Esophagus (tissue), 2 donors: ENCODE measurements at regions not wholly inside any gene's neighbourhood (a gene's known extent, or its start where the extent isn't known, plus 50 kb on each side); places are given as distances from the start of the nearest gene placed in this dataset.
"Not testable (repeated sequence)": the region's sequence is repeated elsewhere in the genome, so short reads cannot be mapped to it uniquely, and the experiment has no call there.

Source experiments
- H3K27ac ChIP-seq, 2 donors: one replicate each; pipeline ENCODE4 v1.5.1; 2013; ENCODE audit warnings: low read depth in 2 of 2, mild to moderate bottlenecking in 2 of 2, inconsistent platforms in 1 of 2, low read length in 1 of 2, moderate library complexity in 1 of 2
- H3K27me3 ChIP-seq, 2 donors: one replicate each; pipeline ENCODE4 v1.6.1; 2013; ENCODE audit warnings: low read length in 2 of 2, control low read depth in 1 of 2, mild to moderate bottlenecking in 1 of 2; ENCODE audit not compliant: insufficient read depth in 2 of 2, control insufficient read depth in 1 of 2
- H3K36me3 ChIP-seq, 2 donors: one replicate each; pipeline ENCODE4 v1.6.1; 2013; ENCODE audit warnings: low read length in 1 of 2; ENCODE audit not compliant: control insufficient read depth in 2 of 2, insufficient read depth in 2 of 2
- H3K4me1 ChIP-seq, 2 donors: one replicate each; pipeline ENCODE4 v1.6.1; 2013; ENCODE audit warnings: low read length in 1 of 2; ENCODE audit not compliant: control insufficient read depth in 2 of 2, insufficient read depth in 2 of 2
- H3K4me3 ChIP-seq, 2 donors: one replicate each; pipeline ENCODE4 v1.5.1; 2013; ENCODE audit warnings: low read length in 2 of 2, mild to moderate bottlenecking in 2 of 2, low read depth in 1 of 2, moderate library complexity in 1 of 2
- H3K9me3 ChIP-seq, 2 donors: one replicate each; pipeline ENCODE4 v1.6.1; 2013; ENCODE audit warnings: mild to moderate bottlenecking in 2 of 2, low read depth in 1 of 2, low read length in 1 of 2, moderate library complexity in 1 of 2; ENCODE audit not compliant: control insufficient read depth in 2 of 2, insufficient read depth in 1 of 2
- WGBS, 2 donors: extraction: QIAGEN DNeasy Blood & Tissue Kit; methylation state at CpG; one replicate each; pipeline ENCODE4 v1.1.7; 2013; 5-methylcytosine and 5-hydroxymethylcytosine counted together
- donor health status: healthy with polysubstance abuse.
- donor health status: Bipolar disorder and iron deficiency.

DNA sequence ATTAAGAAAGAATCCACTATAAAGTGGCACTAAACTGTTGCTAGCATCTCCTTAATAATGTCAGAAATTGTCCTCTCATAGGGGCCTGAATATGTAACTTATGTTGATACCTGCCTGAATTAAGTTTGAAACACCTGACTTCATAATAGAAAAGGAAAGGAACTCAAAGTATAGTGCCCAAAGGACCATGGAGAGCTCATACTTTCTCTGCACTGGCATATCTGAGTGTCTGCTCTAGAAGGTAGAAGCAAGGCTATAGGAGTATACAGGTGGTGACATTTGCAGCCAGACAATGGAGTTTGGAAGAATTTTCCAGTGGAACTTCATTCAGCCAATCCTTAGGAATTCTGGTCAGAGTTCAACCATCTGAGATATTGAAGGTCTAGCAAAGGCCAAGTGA lies 988.9 kb downstream of the RAB28 start:
- Histone ChIP-seq H3K4me3 (no peak overlapping the region), H3K9me3 (peaks cover 0 to 2% of the 10 kb centered on the region in 2 donors), H3K27me3 (no peaks in the 10 kb centered on the region), H3K27ac (no peak overlapping the region), H3K4me1 (no peaks in the 10 kb centered on the region), H3K36me3 (no peaks in the 10 kb centered on the region)

DNA sequence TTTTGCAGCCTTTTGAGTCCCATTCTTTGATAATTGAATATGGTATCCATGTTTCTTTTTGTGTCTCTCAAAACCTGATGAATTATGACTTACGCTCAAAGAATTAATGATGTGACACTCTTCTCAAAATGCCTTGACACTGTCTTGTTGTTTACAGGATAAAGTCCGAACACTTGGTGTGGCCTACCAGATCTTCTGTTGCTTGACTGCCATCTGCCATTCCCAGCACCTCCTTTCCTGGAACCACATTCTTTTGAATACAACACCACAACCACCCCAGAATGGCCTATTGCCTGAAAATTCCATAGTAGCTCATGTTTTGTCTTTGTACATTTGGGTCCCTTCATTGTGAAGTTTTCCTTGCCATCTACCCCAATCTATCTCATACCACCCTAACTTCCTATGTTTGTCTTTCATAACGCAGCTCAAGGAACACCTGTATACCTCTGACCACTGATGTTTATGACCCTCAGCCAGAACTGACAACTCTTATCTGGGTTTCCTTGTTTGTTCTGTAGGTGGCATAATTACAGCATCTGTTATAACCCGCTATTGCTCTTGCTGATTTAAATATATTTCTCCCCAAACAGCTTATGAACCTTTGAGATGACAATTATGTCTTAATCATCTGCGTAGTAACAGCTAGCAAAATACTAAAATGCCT lies 991.3 kb downstream of the RAB28 start:
- Histone ChIP-seq H3K4me3 (no peak overlapping the region), H3K27me3 (no peaks in the 10 kb centered on the region), H3K27ac (no peak overlapping the region), H3K36me3 (no peaks in the 10 kb centered on the region), H3K4me1 (no peaks in the 10 kb centered on the region), H3K9me3 (peaks cover 0 to 2% of the 10 kb centered on the region in 2 donors)
- WGBS, 2 donors: 74 to 82% methylated on average over 5 of the region's 5 CpGs

DNA sequence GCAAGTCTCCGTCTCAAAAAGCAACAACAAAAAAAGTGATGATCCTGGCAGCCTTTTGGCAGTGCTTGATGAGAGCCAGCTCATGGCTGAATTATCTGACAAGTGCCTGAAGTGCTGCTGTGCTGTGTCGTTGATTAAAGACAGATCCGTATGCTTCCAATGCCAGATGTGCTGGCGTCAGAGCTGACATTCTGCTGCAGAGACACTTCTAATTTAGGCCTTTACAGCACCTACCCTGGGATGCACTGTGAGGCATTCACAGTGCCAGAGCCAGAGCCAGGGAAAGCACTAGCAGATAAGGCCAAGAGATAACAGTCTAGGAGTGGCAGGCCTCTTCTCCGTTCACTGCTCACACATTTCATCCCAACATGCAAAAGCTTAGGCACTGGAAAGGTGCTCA lies 995.5 kb downstream of the RAB28 start:
- Histone ChIP-seq H3K9me3 (peaks cover 0 to 2% of the 10 kb centered on the region in 2 donors), H3K4me3 (no peak overlapping the region), H3K27me3 (no peaks in the 10 kb centered on the region), H3K27ac (no peak overlapping the region), H3K36me3 (no peaks in the 10 kb centered on the region), H3K4me1 (no peaks in the 10 kb centered on the region)
- 37 to 40% methylated on average over 5 of the region's 5 CpGs for WGBS, 2 donors

DNA sequence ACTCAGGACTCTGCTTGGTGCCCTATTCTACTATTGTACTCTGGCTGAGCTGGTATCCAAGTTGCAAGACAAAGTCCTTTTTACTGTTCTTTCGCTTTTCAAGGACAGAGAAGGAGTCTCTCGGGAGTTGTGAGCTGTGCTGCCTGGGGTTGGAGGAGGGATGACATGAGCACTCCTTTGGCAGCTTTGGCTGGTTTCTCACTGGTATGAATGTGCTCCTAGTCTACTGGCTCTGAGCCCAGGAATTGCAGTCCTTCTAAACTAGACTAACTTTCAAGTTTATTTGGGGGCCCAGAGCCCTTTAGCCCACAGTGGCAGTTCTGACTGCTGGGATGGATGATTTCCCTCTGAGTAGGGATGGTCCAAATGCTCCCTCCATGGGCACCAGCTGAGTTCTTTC lies 997.1 kb downstream of the RAB28 start:
- Histone ChIP-seq H3K36me3 (no peaks in the 10 kb centered on the region), H3K4me3 (no peak overlapping the region), H3K9me3 (peaks cover 0 to 2% of the 10 kb centered on the region in 2 donors), H3K4me1 (no peaks in the 10 kb centered on the region), H3K27me3 (no peaks in the 10 kb centered on the region), H3K27ac (no peak overlapping the region)
- WGBS, 2 donors: 83 to 92% methylated on average over 2 of the region's 2 CpGs

DNA sequence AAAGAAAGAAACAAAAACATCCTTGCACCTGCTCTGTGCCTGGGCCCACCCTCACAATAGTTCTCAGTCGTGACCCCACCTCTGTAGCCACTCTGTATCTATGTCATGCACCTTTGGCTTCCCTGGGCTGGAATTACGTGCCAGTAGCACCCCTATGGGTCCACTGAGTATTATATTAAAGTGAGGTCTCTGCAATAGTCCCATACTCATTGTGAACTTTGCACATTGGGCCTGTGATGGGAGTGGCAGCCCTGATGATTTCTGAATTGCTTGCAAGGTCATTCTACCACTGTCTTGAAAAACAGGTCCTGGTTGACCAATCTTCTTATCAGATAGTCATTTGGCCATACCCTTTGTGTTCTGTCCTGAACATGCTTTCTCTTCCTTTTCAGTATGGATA lies 1012.1 kb downstream of the RAB28 start:
- Histone ChIP-seq H3K36me3 (no peaks in the 10 kb centered on the region), H3K9me3 (no peaks in the 10 kb centered on the region), H3K27me3 (no peaks in the 10 kb centered on the region), H3K4me3 (no peak overlapping the region), H3K27ac (no peak overlapping the region), H3K4me1 (no peaks in the 10 kb centered on the region)
- WGBS, 2 donors: 53 to 61% methylated on average over 2 of the region's 2 CpGs

DNA sequence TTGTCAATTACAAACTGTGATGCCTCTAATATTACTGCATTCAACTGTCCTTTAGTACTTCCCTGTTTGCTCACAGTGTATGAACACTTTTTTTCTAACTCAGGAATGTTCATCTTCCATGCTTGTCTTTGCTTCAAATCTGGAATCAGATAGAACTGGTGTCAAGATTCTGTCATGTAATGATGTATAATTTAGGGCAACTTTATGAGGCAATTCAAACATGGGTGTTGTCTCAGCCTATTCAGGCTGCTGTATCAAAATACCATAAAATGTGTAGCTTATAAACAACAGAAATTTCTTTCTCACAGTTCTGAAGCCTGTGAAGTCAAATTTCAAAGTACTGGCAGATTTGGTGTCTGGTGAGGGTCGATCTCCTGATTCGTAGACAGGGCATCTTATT lies 1012.9 kb downstream of the RAB28 start:
- no peak overlapping the region for H3K27ac ChIP-seq
- WGBS, 2 donors: 79 to 97% methylated on average over 2 of the region's 2 CpGs

DNA sequence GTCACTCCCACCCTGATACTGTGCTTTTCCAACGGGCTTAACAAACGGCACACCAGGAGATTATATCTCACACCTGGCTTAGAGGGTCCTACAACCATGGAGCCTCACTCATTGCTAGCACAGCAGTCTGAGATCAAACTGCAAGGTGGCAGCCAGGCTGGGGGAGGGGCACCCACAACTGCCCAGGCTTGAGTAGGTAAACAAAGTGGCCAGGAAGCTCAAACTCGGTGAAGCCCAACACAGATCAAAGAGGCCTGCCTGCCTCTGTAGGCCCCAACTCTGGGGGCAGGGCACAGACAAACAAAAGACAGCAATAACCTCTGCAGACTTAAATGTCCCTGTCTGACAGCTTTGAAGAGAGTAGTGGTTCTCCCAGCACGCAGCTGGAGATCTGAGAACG lies 1022.6 kb downstream of the RAB28 start:
- H3K9me3 ChIP-seq, H3K4me3 ChIP-seq, H3K4me1 ChIP-seq, H3K27ac ChIP-seq, H3K27me3 ChIP-seq, H3K36me3 ChIP-seq: not testable (repeated sequence)
- 67 to 75% methylated on average over 3 of the region's 5 CpGs for WGBS, 2 donors

More for the DNA sequence above, 1012.9 kb downstream of the RAB28 start:
- Histone ChIP-seq H3K36me3 (no peaks in the 10 kb centered on the region), H3K4me1 (no peaks in the 10 kb centered on the region), H3K9me3 (no peaks in the 10 kb centered on the region), H3K4me3 (no peak overlapping the region), H3K27me3 (no peaks in the 10 kb centered on the region)

DNA sequence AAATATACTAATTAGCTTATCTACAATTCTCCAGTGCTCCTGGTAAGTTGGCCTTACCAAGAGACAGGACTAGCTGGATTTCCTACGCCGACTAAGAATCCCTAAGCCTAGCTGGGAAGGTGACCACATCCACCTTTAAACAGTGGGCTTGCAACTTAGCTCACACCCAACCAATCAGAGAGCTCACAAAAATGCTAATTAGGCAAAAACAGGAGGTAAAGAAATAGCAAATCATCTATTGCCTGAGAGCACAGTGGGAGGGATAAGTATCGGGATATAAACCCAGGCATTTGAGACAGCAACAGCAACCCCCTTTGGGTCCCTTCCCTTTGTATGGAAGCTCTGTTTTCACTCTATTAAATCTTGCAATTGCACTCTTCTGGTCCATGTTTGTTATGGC lies 1025.0 kb downstream of the RAB28 start:
- Histone ChIP-seq H3K4me3 (no peak overlapping the region), H3K9me3 (no peaks in the 10 kb centered on the region), H3K27ac (no peak overlapping the region), H3K4me1 (no peaks in the 10 kb centered on the region), H3K36me3 (no peaks in the 10 kb centered on the region), H3K27me3 (no peaks in the 10 kb centered on the region)
- 96 to 97% methylated on average over 3 of the region's 3 CpGs for WGBS, 2 donors

DNA sequence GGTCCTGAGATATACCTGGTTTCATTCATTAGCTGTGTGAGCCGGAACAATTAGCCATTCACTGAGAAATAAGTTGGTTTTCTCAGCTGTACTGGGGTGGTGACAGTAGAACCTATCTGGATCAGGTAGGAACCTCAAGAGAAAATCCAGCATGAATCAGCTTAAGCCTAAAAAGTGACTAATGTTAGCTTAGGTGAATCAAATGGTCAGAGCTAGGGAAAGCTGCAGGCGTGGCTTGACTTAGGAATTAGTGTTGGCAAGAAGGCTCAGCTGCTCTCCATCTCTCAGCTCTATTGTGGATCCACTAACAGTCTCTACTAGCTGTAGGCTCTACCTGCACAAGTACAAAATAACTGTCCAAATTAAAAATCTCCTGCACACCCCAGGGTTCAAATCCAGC lies 1025.5 kb downstream of the RAB28 start:
- H3K4me3 ChIP-seq: no peak overlapping the region
- no peaks in the 10 kb centered on the region for H3K4me1 ChIP-seq
- no peak overlapping the region for H3K27ac ChIP-seq
- H3K9me3 ChIP-seq: no peaks in the 10 kb centered on the region
- 53 to 62% methylated on average over 2 of the region's 2 CpGs for WGBS, 2 donors
- no peaks in the 10 kb centered on the region for H3K36me3 ChIP-seq
- no peaks in the 10 kb centered on the region for H3K27me3 ChIP-seq

DNA sequence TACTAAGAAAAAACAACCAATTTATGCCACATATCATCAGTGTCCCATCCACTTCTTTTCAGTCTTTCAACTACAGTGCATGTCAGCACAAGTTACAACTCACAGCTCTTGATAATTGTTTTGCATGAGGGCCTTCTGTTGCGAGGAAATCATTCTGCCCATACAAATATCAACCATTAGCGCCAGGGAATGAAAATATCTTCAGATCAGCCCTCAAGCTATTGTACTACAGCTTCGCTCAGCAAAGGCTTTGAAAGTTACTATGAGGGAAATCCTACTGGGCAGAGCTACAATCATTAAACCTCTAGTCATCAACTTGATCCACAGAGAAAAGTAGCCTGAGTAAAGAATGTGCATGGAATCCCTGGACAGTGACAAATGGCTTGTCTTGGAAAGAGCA lies 1023.6 kb upstream of the HS3ST1 start:
- no peaks in the 10 kb centered on the region for H3K9me3 ChIP-seq
- H3K36me3 ChIP-seq: no peaks in the 10 kb centered on the region
- H3K27me3 ChIP-seq: no peaks in the 10 kb centered on the region
- H3K4me1 ChIP-seq: no peaks in the 10 kb centered on the region
- no peak overlapping the region for H3K27ac ChIP-seq
- WGBS, 2 donors: 53 to 57% methylated on average over 3 of the region's 3 CpGs
- H3K4me3 ChIP-seq: no peak overlapping the region
